Panc1 (cell line): ENCODE measurements at regions not wholly inside any gene's neighbourhood (a gene's known extent, or its start where the extent isn't known, plus 50 kb on each side); places are given as distances from the start of the nearest gene placed in this dataset.

ENCODE experiments used
- ATAC-seq: fragments of 200-7000 bp; cut with Tn5 transposase; 2 replicates; pipeline ENCODE4 v1.9.1; 2020; ENCODE audit warnings: mild to moderate bottlenecking, moderate library complexity
- BruUV-seq: library from RNA; stranded (reverse); fragments of 400-500 nt; replicated peaks from 2 replicates; lab custom pipeline; 2021; lab: Mats Ljungman, UMichigan
- CTCF ChIA-PET: fragments of 300-600 bp; sonication (Branson Sonifier 250); formaldehyde crosslinking; loops from one replicate; lab custom pipeline; 2022; ENCODE audit warnings: antibody characterized with exemption; lab: Charles Lee
- POLR2A ChIA-PET: fragments of 300-600 bp; sonication (Branson Sonifier 250); formaldehyde crosslinking; loops from one replicate; lab custom pipeline; 2022; ENCODE audit warnings: antibody characterized with exemption; lab: Charles Lee
- DNase-seq: peaks from one replicate; pipeline ENCODE4 v3.0.0-alpha.2; 2010; ENCODE audit warnings: low read depth, low spot score
- H3K27ac ChIP-seq: 2 replicates; pipeline ENCODE4 v1.5.1; 2011; ENCODE audit warnings: mild to moderate bottlenecking, low read length, inconsistent platforms
- H3K27me3 ChIP-seq: fragments of 200-500 bp; sonication (Bioruptor generic); 2 replicates; pipeline ENCODE4 v1.6.0; 2014; ENCODE audit warnings: low read length, inconsistent platforms; ENCODE audit not compliant: control insufficient read depth, insufficient read depth
- H3K36me3 ChIP-seq: fragments of 200-500 bp; sonication (Bioruptor generic); 2 replicates; pipeline ENCODE4 v1.5.1; 2014; ENCODE audit warnings: inconsistent platforms, mild to moderate bottlenecking, low read length, moderate library complexity; ENCODE audit not compliant: control insufficient read depth, insufficient read depth
- H3K4me1 ChIP-seq: 2 replicates; pipeline ENCODE4 v1.5.1; 2011; ENCODE audit warnings: inconsistent platforms, mild to moderate bottlenecking, low read length, moderate library complexity; ENCODE audit not compliant: control insufficient read depth, insufficient read depth
- H3K4me3 ChIP-seq, 2 experiments: 2 replicates each; pipeline ENCODE4 v1.5.1; 2011 to 2012; ENCODE audit warnings: low read depth in 2 of 2, low read length in 2 of 2, mild to moderate bottlenecking in 2 of 2, inconsistent platforms in 1 of 2, moderate library complexity in 1 of 2
- H3K9me3 ChIP-seq: fragments of 200-500 bp; sonication (Bioruptor generic); 2 replicates; pipeline ENCODE4 v1.5.1; 2014; ENCODE audit warnings: low read depth, mild to moderate bottlenecking, inconsistent platforms, low read length, moderate library complexity; ENCODE audit not compliant: control insufficient read depth, insufficient read depth
- CTCF ChIP-seq: fragments of 450-650 bp; IDR thresholded peaks from 2 replicates; pipeline ENCODE4 v1.5.1; 2017; ENCODE audit warnings: mild to moderate bottlenecking
- POLR2AphosphoS5 ChIP-seq: IDR thresholded peaks from 2 replicates; pipeline ENCODE4 v1.6.1; 2012; ENCODE audit warnings: mild to moderate bottlenecking, low read depth, low read length, moderate library complexity
- REST ChIP-seq, 2 experiments: IDR thresholded peaks; 2 replicates each; pipeline ENCODE4 v1.6.1; 2011 to 2012; ENCODE audit warnings: low read depth in 2 of 2, control low read depth in 1 of 2, low read length in 1 of 2, mild to moderate bottlenecking in 1 of 2, moderate library complexity in 1 of 2; ENCODE audit not compliant: insufficient read depth in 1 of 2
- SIN3A ChIP-seq: IDR thresholded peaks from 2 replicates; pipeline ENCODE4 v1.6.1; 2012; ENCODE audit warnings: low read depth, mild to moderate bottlenecking, low read length, moderate library complexity, borderline replicate concordance; ENCODE audit not compliant: insufficient read depth
- TCF7L2 ChIP-seq: IDR thresholded peaks from 2 replicates; pipeline ENCODE4 v1.6.1; 2011; ENCODE audit warnings: mild to moderate bottlenecking, low read depth, low read length, inconsistent platforms
- in situ Hi-C: cut with HindIII; loops from 2 replicates; pipeline ENCODE4 v1.10.0; 2016; ENCODE audit warnings: low sequenced_read_pairs, low pct_unique_long_range_greater_than_20kb
- intact Hi-C: fragments of 100-400 bp; cut with micrococcal nuclease; formaldehyde crosslinking; loops from one replicate; pipeline ENCODE4 v1.10.0; 2022; ENCODE audit not compliant: unreplicated experiment

GRCh38 chr3:39605837-39606236, 138.4 kb downstream of the MOBP start:
- DNase-seq (no peak), ATAC-seq (no peak)
- no TSS peak for BruUV-seq
- Histone ChIP-seq H3K4me1 (no peaks in the 10 kb centered on the region), H3K9me3 (no peaks in the 10 kb centered on the region), H3K36me3 (no peaks in the 10 kb centered on the region), H3K27me3 (no peaks in the 10 kb centered on the region), H3K4me3 (no peak overlapping the region), H3K27ac (no peak overlapping the region)
- TF ChIP-seq REST (IDR thresholded peaks at IDR 0.05; ENCODE audit: insufficient read depth in 1 of 2, low read depth in 2 of 2, low read length in 1 of 2) (no peak), TCF7L2 (no peak), SIN3A (no peak), POLR2AphosphoS5 (no peak)
- intact Hi-C loops (no loop called here), in situ Hi-C loops (no loop called here)
- POLR2A ChIA-PET = no interaction called here
- CTCF ChIA-PET = no interaction called here

GRCh38 chr3:39626198-39626597, 158.7 kb downstream of the MOBP start:
- POLR2A ChIA-PET = no interaction called here
- TF ChIP-seq REST (IDR thresholded peaks at IDR 0.05; ENCODE audit: insufficient read depth in 1 of 2, low read depth in 2 of 2, low read length in 1 of 2) = no peak
- no peak for TF ChIP-seq TCF7L2
- TF ChIP-seq SIN3A = no peak
- TF ChIP-seq POLR2AphosphoS5 = no peak
- no peak for TF ChIP-seq CTCF
- no TSS peak for BruUV-seq

More at GRCh38 chr3:39626198-39626597, 158.7 kb downstream of the MOBP start:
- Histone ChIP-seq H3K36me3 (no peaks in the 10 kb centered on the region; the same call in 1 of the 2 replicates), H3K27ac (no peak overlapping the region), H3K9me3 (no peaks in the 10 kb centered on the region), H3K27me3 (no peaks in the 10 kb centered on the region), H3K4me1 (no peaks in the 10 kb centered on the region), H3K4me3 (no peak overlapping the region)
- DNase-seq = no peak
- CTCF ChIA-PET = no interaction called here
- no peak for ATAC-seq
- intact Hi-C loops (no loop called here), in situ Hi-C loops (no loop called here)
